ENCODE measurements at regions not wholly inside any gene's neighbourhood (a gene's known extent, or its start where the extent isn't known, plus 50 kb on each side); places are given as distances from the start of the nearest gene placed in this dataset.

DNA sequence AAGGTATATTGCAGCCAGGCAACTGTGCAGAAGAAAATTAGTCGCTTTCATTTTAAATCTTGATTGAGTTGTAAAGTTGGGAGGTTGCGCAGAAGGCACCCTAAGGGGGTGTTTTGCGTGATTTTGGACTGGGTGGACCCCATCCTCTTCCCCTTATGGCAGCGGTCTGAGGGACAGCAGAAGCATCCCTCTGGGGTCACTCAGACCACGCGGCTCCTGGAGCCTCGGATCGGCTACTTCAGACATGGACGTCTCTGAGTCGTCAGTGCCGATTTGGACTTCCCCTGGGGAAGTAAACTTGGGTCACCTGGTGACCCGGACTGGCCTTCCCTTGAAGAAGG, 639.0 kb upstream of the DPP6 start:
- peaks cover 9% of the 10 kb centered on the region for H3K9me3 ChIP-seq (ENCODE audit: control insufficient read depth, insufficient read depth, low read length)
- no peaks in the 10 kb centered on the region for H3K36me3 ChIP-seq (ENCODE audit: control insufficient read depth, insufficient read depth, low read length)
- H3K4me3 ChIP-seq (ENCODE audit: low read depth, low read length): no peak overlapping the region
- H3K27ac ChIP-seq (ENCODE audit: low read depth, low read length): no peak overlapping the region
- no peak overlapping the region for H3K9ac ChIP-seq (ENCODE audit: low read depth, low read length)
- no peaks in the 10 kb centered on the region for H3K4me1 ChIP-seq (ENCODE audit: control insufficient read depth, insufficient read depth, low read length)
- no peaks in the 10 kb centered on the region for H3K27me3 ChIP-seq (ENCODE audit: control insufficient read depth, insufficient read depth, low read length)

DNA sequence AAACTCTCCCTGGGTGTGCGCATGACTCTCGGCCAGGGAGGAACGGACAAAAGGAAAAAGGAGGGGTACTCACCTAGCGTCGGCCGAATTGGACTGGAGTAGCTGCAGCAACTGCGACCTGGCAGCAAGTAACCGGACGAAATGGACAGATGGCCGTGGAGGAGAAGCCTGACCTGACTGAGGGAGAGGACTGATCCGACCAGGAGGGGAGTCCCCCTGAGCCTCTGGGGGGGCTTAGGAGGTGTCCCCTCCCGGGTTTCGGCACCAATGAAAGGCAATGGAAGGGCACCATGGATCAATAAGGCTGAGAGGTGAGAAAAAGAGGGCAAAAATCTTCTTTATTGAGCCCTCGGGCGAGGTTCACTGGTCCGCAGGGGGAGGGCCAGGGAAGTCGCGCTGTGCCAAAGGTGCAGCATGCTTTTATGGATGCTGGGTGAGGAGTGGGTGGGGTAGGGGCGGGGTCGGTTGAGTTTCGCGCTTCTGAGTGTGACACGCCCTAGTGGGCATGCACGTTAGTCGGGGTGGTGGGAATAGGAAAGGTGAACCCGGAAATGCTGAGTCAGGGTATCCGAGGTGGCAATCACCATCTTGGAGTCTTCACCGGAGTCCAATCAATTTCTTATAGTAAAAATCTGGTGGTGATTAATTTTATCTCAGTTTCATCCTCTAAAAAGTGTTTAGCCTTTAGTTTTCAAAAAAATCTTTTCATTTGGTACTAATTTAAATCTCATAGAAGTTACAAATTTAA, 638.5 kb upstream of the DPP6 start:
- Histone ChIP-seq H3K4me3 (ENCODE audit: low read depth, low read length) (no peak overlapping the region), H3K27ac (ENCODE audit: low read depth, low read length) (no peak overlapping the region), H3K9me3 (ENCODE audit: control insufficient read depth, insufficient read depth, low read length) (peaks cover 8% of the 10 kb centered on the region), H3K36me3 (ENCODE audit: control insufficient read depth, insufficient read depth, low read length) (no peaks in the 10 kb centered on the region), H3K27me3 (ENCODE audit: control insufficient read depth, insufficient read depth, low read length) (no peaks in the 10 kb centered on the region), H3K4me1 (ENCODE audit: control insufficient read depth, insufficient read depth, low read length) (no peaks in the 10 kb centered on the region), H3K9ac (ENCODE audit: low read depth, low read length) (no peak overlapping the region)

DNA sequence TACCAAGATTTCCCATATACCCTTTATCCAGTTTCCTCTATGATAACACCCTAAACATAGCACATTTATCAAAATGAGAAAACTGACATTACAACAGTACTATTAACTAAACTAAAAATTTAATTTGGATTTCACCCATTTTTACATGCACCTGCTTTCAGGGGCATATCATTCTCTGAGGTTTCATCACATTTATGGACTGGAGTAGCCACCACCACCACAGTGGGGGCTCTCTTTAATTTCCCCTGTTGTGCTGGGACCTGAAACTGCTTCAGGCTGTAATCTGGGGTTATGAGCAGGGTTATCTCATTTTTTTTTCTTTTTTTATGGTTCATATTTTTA, 637.9 kb upstream of the DPP6 start:
- no peaks in the 10 kb centered on the region for H3K27me3 ChIP-seq (ENCODE audit: control insufficient read depth, insufficient read depth, low read length)
- H3K36me3 ChIP-seq (ENCODE audit: control insufficient read depth, insufficient read depth, low read length): no peaks in the 10 kb centered on the region
- no peak overlapping the region for H3K27ac ChIP-seq (ENCODE audit: low read depth, low read length)
- H3K4me3 ChIP-seq (ENCODE audit: low read depth, low read length): no peak overlapping the region
- no peak overlapping the region for H3K9ac ChIP-seq (ENCODE audit: low read depth, low read length)
- no peaks in the 10 kb centered on the region for H3K4me1 ChIP-seq (ENCODE audit: control insufficient read depth, insufficient read depth, low read length)
- H3K9me3 ChIP-seq (ENCODE audit: control insufficient read depth, insufficient read depth, low read length): peaks cover 8% of the 10 kb centered on the region; the same call in 1 of the 2 replicates

DNA sequence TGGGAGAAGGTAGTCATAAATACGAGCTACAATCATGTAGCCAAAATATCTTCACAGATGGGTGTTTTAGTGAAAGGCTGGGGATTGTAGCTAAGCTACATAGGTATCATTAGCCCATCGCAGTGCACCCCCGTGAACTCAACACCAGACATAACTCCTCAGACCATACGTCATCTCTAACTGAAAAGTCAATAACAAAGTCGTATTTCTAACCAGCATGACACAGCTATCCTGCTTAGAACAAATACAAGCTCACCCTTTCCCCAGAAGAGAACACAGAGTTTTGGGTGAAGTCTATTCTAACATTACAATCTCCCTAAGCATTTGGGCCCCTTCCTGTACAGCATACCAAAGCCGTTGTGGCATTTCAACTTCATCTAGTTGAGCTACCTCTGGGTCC, 636.6 kb upstream of the DPP6 start:
- Histone ChIP-seq H3K4me3 (ENCODE audit: low read depth, low read length) (no peak overlapping the region), H3K9me3 (ENCODE audit: control insufficient read depth, insufficient read depth, low read length) (peaks cover 8% of the 10 kb centered on the region; the same call in 1 of the 2 replicates), H3K9ac (ENCODE audit: low read depth, low read length) (no peak overlapping the region), H3K36me3 (ENCODE audit: control insufficient read depth, insufficient read depth, low read length) (no peaks in the 10 kb centered on the region), H3K27ac (ENCODE audit: low read depth, low read length) (no peak overlapping the region), H3K27me3 (ENCODE audit: control insufficient read depth, insufficient read depth, low read length) (no peaks in the 10 kb centered on the region), H3K4me1 (ENCODE audit: control insufficient read depth, insufficient read depth, low read length) (no peaks in the 10 kb centered on the region)

DNA sequence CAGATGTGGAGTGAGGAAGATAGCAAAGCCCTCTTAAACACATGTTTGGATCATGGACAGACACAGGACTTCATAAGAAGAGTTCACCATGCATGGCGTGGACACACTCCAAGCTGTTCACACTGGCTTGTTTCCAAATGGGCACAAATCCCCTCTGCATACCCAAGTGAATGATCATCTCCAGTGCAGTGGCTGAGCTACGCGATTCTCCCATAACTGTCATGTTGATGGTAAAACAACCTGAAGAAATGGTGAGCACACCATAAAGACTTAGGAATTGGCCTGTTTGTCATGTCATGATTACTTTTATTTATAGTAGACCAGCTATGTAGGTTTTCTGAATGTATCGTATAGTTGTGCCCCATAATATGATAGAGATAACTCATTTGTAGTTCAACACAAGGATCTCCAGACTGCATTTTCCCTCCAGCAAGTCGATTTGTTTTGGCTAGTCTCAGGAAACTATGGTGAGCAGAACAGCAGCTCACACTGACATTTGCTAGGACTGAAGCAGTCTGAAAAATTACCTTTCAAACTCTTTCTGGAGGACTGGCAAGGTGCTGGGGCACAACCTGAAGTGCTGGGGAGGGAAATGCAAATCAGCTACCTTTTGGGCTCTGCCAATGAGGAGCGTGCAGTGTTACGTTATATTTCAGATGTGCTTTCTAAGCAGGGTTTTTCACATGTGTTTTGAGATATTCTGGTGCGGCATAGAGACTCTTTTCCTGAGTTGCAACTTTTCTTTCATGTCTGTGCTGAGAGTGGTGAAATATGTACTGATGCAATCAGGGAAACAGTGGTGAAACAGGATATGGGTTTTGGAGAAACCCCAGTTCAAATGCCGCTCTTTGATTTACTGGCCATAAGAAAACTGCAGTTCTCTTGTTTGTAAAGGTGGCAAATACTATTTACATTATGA, 629.6 kb upstream of the DPP6 start:
- Histone ChIP-seq H3K4me1 (ENCODE audit: control insufficient read depth, insufficient read depth, low read length) (no peaks in the 10 kb centered on the region), H3K4me3 (ENCODE audit: low read depth, low read length) (no peak overlapping the region), H3K9me3 (ENCODE audit: control insufficient read depth, insufficient read depth, low read length) (no peaks in the 10 kb centered on the region; the same call in 1 of the 2 replicates), H3K9ac (ENCODE audit: low read depth, low read length) (no peak overlapping the region), H3K27me3 (ENCODE audit: control insufficient read depth, insufficient read depth, low read length) (no peaks in the 10 kb centered on the region), H3K27ac (ENCODE audit: low read depth, low read length) (no peak overlapping the region), H3K36me3 (ENCODE audit: control insufficient read depth, insufficient read depth, low read length) (no peaks in the 10 kb centered on the region)

DNA sequence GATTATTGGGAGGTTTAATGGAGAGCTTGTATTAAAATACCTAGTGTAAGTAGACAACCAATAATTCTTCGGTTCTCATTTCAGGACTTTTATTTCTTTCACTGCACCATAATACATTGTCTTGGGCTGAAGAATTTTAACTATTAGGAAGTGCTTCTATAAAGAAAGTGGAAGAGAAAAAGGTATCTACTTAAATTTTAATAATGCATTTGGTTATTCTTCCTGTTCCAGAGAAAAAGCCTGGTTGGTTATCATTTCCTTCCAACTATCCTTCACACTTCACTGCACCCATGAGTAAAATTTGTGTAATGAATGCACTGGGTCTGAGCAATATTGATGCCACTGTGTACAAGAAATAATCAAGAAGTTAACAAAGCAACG, 629.0 kb upstream of the DPP6 start:
- no peaks in the 10 kb centered on the region for H3K4me1 ChIP-seq (ENCODE audit: control insufficient read depth, insufficient read depth, low read length)
- H3K27ac ChIP-seq (ENCODE audit: low read depth, low read length): no peak overlapping the region
- no peaks in the 10 kb centered on the region; the same call in 1 of the 2 replicates for H3K9me3 ChIP-seq (ENCODE audit: control insufficient read depth, insufficient read depth, low read length)
- no peak overlapping the region for H3K9ac ChIP-seq (ENCODE audit: low read depth, low read length)
- no peak overlapping the region for H3K4me3 ChIP-seq (ENCODE audit: low read depth, low read length)
- no peaks in the 10 kb centered on the region for H3K36me3 ChIP-seq (ENCODE audit: control insufficient read depth, insufficient read depth, low read length)
- no peaks in the 10 kb centered on the region for H3K27me3 ChIP-seq (ENCODE audit: control insufficient read depth, insufficient read depth, low read length)

DNA sequence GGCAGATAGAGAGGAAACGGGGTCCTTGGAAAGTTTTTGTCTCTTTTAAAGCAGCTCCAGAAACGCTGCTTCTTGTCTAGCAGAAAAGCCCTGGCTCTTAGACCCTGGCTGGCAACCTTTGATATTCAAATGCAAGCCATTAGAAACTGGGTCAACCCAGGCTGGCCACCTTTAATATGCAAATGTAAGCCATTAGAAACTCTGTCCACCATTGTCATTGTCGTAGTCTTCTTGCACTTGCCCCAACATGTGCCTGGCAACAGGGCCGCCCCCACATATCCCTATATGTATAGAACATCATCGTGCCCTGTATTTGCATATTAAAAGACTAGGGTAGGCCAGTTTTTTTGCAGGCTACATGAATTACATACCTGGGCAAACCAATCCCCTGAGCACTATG, 621.3 kb upstream of the DPP6 start:
- peaks cover 50% of the 10 kb centered on the region for H3K9me3 ChIP-seq (ENCODE audit: control insufficient read depth, insufficient read depth, low read length)
- H3K9ac ChIP-seq (ENCODE audit: low read depth, low read length): no peak overlapping the region
- H3K4me1 ChIP-seq (ENCODE audit: control insufficient read depth, insufficient read depth, low read length): no peaks in the 10 kb centered on the region
- H3K27ac ChIP-seq (ENCODE audit: low read depth, low read length): peak overlapping the region; percentile 76
- no peaks in the 10 kb centered on the region for H3K36me3 ChIP-seq (ENCODE audit: control insufficient read depth, insufficient read depth, low read length)
- H3K4me3 ChIP-seq (ENCODE audit: low read depth, low read length): no peak overlapping the region
- H3K27me3 ChIP-seq (ENCODE audit: control insufficient read depth, insufficient read depth, low read length): no peaks in the 10 kb centered on the region

DNA sequence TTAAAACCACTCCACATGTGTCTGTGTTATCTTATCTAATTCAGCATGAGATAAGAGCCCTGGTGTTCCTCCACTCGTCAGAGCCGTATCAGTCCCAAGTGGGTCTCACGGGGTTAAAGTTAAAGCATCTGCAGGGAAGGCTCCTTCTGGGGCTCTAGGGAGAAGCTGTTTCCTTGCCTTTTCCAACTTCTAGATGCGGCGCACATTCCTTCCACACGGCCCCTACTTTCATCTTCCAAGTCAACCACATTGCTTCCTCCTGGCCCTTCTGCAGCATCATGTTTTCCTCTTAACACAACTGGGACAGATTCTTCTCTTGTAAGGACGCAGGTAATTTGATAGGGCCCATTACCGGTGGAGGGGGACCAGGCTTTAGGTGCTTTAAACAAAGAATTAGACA, 620.1 kb upstream of the DPP6 start:
- Histone ChIP-seq H3K4me3 (ENCODE audit: low read depth, low read length) (no peak overlapping the region), H3K36me3 (ENCODE audit: control insufficient read depth, insufficient read depth, low read length) (no peaks in the 10 kb centered on the region), H3K4me1 (ENCODE audit: control insufficient read depth, insufficient read depth, low read length) (no peaks in the 10 kb centered on the region), H3K27ac (ENCODE audit: low read depth, low read length) (no peak overlapping the region), H3K27me3 (ENCODE audit: control insufficient read depth, insufficient read depth, low read length) (no peaks in the 10 kb centered on the region), H3K9ac (ENCODE audit: low read depth, low read length) (no peak overlapping the region), H3K9me3 (ENCODE audit: control insufficient read depth, insufficient read depth, low read length) (peaks cover 50% of the 10 kb centered on the region)

DNA sequence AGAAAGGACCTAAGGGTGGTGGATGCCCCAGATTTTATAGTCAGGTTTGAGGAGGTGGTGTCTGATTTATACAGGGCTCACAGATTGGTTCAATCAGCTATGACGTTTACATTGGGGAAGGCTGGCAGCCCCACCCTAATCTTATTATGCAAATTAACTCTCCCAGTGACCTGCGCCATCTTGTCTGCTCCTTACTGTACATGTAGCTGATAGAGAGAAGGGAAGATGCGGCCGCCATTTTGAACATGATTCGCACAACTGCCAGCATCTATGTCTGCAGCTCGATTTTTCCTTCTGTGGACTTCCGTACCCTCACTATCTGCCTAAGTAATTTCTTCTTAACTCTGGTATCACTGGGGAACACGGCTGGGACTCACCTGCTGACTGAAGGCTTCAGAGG, 619.0 kb upstream of the DPP6 start:
- H3K4me1 ChIP-seq (ENCODE audit: control insufficient read depth, insufficient read depth, low read length): peaks cover 3% of the 10 kb centered on the region; the same call in 1 of the 2 replicates
- no peaks in the 10 kb centered on the region for H3K27me3 ChIP-seq (ENCODE audit: control insufficient read depth, insufficient read depth, low read length)
- H3K9ac ChIP-seq (ENCODE audit: low read depth, low read length): no peak overlapping the region

DNA sequence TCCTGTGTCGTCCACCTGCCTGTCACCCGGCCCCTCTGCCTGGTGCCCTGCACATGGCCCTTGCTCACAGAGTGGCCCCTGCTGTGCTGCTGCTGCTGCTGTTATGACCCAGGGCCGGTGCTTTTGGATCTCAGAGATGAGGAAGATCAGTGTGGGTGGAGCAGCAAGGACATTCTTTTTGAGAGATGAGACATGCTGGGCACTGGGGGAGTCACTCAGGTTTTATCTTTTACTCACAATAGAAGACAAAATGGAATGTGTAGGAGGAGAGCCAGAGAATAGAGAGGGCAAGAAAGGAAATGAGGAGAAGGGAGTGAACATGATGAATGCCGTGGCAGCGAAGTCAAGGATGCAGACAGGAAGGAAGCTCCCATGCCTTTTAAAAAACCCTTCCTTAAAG, 611.5 kb upstream of the DPP6 start:
- Histone ChIP-seq H3K27ac (ENCODE audit: low read depth, low read length) (no peak overlapping the region), H3K36me3 (ENCODE audit: control insufficient read depth, insufficient read depth, low read length) (no peaks in the 10 kb centered on the region), H3K27me3 (ENCODE audit: control insufficient read depth, insufficient read depth, low read length) (no peaks in the 10 kb centered on the region), H3K4me1 (ENCODE audit: control insufficient read depth, insufficient read depth, low read length) (peaks cover 3% of the 10 kb centered on the region; the same call in 1 of the 2 replicates), H3K9me3 (ENCODE audit: control insufficient read depth, insufficient read depth, low read length) (peaks cover 3% of the 10 kb centered on the region), H3K4me3 (ENCODE audit: low read depth, low read length) (no peak overlapping the region), H3K9ac (ENCODE audit: low read depth, low read length) (no peak overlapping the region)

More for the DNA sequence above, 619.0 kb upstream of the DPP6 start:
- H3K4me3 ChIP-seq (ENCODE audit: low read depth, low read length): no peak overlapping the region
- H3K9me3 ChIP-seq (ENCODE audit: control insufficient read depth, insufficient read depth, low read length): peaks cover 50% of the 10 kb centered on the region
- H3K36me3 ChIP-seq (ENCODE audit: control insufficient read depth, insufficient read depth, low read length): no peaks in the 10 kb centered on the region
- no peak overlapping the region for H3K27ac ChIP-seq (ENCODE audit: low read depth, low read length)

DNA sequence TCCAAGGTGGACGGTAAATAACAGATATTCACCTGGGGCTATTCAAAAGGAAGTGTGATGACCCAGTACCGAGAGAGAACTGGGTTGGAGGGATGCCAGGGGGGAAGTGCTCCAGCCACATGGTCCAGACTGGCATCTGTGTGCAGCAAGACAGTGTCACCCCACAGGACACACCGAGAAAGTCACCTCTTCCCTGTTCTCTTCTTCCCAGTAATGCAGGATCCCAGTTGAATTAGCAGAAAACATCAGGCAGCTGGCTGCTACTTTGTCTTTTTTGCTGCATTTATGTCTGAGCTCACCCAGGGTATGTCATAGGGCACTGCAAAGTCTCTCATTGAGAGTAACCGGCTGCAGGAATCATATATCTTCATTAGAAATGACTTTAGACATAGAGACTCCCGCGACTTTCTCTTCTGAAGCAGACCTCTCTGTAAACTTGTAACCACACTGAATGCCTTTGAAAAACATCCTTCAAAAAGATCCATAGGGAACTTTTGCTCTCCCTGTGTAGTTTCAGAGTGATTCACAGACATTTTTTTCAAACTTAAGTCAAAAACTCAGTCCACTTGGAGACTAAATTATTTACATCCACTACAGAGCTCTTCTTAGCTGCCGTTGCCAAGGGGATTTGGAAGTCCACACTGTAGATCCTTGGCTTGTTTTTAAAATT, 609.0 kb upstream of the DPP6 start:
- Histone ChIP-seq H3K4me3 (ENCODE audit: low read depth, low read length) (no peak overlapping the region), H3K36me3 (ENCODE audit: control insufficient read depth, insufficient read depth, low read length) (no peaks in the 10 kb centered on the region), H3K27ac (ENCODE audit: low read depth, low read length) (no peak overlapping the region), H3K27me3 (ENCODE audit: control insufficient read depth, insufficient read depth, low read length) (no peaks in the 10 kb centered on the region), H3K4me1 (ENCODE audit: control insufficient read depth, insufficient read depth, low read length) (no peaks in the 10 kb centered on the region), H3K9ac (ENCODE audit: low read depth, low read length) (no peak overlapping the region), H3K9me3 (ENCODE audit: control insufficient read depth, insufficient read depth, low read length) (peaks cover 3% of the 10 kb centered on the region)

Data from HUES48 (cell line).